ENCODE measurements at regions not wholly inside any gene's neighbourhood (a gene's known extent, or its start where the extent isn't known, plus 50 kb on each side); places are given as distances from the start of the nearest gene placed in this dataset.
"Not testable (repeated sequence)": the region's sequence is repeated elsewhere in the genome, so short reads cannot be mapped to it uniquely, and the experiment has no call there.

DNA sequence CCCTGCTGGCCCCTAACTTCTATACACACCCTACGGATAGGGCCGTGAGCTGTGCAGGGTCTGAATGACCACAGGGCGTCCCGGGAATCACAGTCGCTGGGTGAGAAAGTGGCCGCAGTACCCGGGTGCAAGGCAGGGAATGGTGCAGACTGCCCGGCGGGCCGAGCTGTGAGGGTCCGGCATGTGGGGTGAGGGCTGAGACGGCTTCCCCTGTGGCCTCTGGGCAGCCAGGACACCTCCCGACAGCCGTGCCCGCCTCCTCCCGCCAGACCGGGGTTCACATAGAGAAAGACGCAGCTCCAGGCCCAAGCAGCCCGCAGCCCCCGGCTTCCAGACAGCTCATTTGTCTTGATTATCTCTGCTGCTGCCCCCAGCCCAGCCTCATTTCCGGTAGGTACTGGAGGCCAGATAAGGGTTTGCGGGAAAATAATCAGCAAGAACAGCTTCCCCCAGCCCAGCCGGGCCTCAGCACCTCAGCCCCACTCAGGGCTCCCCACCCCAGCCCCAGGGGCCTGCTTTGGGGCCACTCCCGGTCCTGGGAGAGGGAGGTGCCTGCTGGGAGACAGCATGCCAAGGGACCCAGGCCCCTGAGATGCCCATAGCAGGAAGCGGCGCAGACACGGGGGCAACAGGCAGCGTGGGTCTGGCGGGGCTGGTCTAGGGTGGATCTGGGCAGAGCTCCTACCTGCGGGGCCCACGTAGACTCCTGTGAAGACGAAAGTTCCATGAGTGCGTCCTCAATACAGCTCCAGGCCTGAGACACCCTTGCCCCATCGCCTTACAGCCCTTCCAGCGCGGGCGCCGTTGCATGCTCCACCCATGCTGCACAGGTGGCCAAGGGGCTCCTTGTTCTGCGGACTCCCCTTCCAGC is 123.1 kb downstream of the BRD1 start:
- Mint-ChIP-seq H3K9me3 (peaks cover 5% of the 10 kb centered on the region), H3K27me3 (peaks cover 26% of the 10 kb centered on the region), H3K36me3 (peaks cover 2% of the 10 kb centered on the region), H3K4me1 (no peaks in the 10 kb centered on the region), H3K4me3 (no peak overlapping the region), H3K27ac (no peak overlapping the region)
- DNase-seq (ENCODE audit: low spot score in 2 of 2) (no peak), ATAC-seq (ENCODE audit: low read depth) (no peak)

DNA sequence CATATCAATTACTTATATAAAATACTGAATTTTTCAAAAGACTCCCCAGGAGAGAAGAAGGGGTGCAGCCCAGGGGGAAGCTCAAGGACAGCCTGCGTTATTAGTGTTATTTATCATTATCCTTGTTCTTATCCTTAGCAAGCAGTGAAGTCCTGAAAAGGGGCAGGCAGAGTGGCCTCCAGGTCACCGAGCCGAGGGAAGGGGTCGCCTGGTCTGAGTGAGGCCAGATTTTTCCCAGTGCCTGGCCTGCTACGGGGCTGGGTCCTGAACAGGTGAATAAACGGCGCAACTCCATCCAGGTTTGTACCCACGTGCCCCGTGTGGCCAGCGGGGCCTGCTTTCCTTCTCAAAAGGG is 123.7 kb downstream of the BRD1 start:
- Mint-ChIP-seq H3K4me1 (no peaks in the 10 kb centered on the region), H3K27me3 (peaks cover 26% of the 10 kb centered on the region), H3K27ac (no peak overlapping the region), H3K9me3 (peaks cover 5% of the 10 kb centered on the region), H3K36me3 (peaks cover 2% of the 10 kb centered on the region), H3K4me3 (no peak overlapping the region)
- DNase-seq (ENCODE audit: low spot score in 2 of 2) (no peak), ATAC-seq (ENCODE audit: low read depth) (no peak)

DNA sequence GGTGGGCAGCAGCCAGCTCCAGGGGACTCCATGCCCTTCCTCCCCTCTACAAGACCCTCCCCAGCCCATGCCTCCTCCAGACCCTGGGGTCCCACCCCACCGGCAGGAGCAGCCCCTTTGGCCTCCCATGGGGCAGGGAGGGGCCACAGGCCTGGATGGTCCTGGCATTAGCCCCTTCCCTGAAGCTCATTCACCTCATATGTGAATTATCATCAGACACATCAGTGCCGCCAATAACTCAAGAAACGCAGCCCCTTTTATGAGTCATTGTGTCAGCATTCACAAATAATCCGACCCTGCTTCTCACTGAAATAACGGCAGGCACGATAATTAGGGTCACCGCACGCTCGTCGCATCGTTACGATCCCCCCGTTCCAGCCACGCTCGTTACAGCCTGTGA is 124.2 kb downstream of the BRD1 start:
- Mint-ChIP-seq H3K4me3 (no peak overlapping the region), H3K4me1 (no peaks in the 10 kb centered on the region), H3K36me3 (peaks cover 2% of the 10 kb centered on the region), H3K9me3 (peaks cover 5% of the 10 kb centered on the region), H3K27ac (no peak overlapping the region), H3K27me3 (peaks cover 22% of the 10 kb centered on the region)
- ATAC-seq (ENCODE audit: low read depth) (no peak), DNase-seq (ENCODE audit: low spot score in 2 of 2) (no peak)

- no peak overlapping the region for H3K27ac Mint-ChIP-seq
These were observed 125.6 kb downstream of the BRD1 start for GRCh38 chr22:49702068-49702397.

GRCh38 chr22:49701380-49702067 is 126.1 kb downstream of the BRD1 start:
- no peak for ATAC-seq (ENCODE audit: low read depth)
- Mint-ChIP-seq H3K4me1 (no peaks in the 10 kb centered on the region), H3K36me3 (peaks cover 2% of the 10 kb centered on the region), H3K4me3 (no peak overlapping the region), H3K27ac (no peak overlapping the region), H3K27me3 (peaks cover 18% of the 10 kb centered on the region), H3K9me3 (peaks cover 5% of the 10 kb centered on the region)
- DNase-seq (ENCODE audit: low spot score in 2 of 2), result no peak

More at GRCh38 chr22:49702068-49702397, 125.6 kb downstream of the BRD1 start:
- Mint-ChIP-seq H3K9me3 (peaks cover 5% of the 10 kb centered on the region), H3K27me3 (peaks cover 18% of the 10 kb centered on the region), H3K36me3 (peaks cover 2% of the 10 kb centered on the region), H3K4me1 (no peaks in the 10 kb centered on the region), H3K4me3 (no peak overlapping the region)
- DNase-seq (ENCODE audit: low spot score in 2 of 2), result no peak
- no peak for ATAC-seq (ENCODE audit: low read depth)

- H3K4me3 Mint-ChIP-seq, result no peak overlapping the region
- peaks cover 13% of the 10 kb centered on the region for H3K27me3 Mint-ChIP-seq
- H3K36me3 Mint-ChIP-seq, result peaks cover 2% of the 10 kb centered on the region
- H3K4me1 Mint-ChIP-seq, result no peaks in the 10 kb centered on the region
- no peak for DNase-seq (ENCODE audit: low spot score in 2 of 2)
- H3K27ac Mint-ChIP-seq, result no peak overlapping the region
- no peak for ATAC-seq (ENCODE audit: low read depth)
- H3K9me3 Mint-ChIP-seq, result peaks cover 5% of the 10 kb centered on the region
These were observed 127.7 kb downstream of the BRD1 start for GRCh38 chr22:49699928-49700498.

DNA sequence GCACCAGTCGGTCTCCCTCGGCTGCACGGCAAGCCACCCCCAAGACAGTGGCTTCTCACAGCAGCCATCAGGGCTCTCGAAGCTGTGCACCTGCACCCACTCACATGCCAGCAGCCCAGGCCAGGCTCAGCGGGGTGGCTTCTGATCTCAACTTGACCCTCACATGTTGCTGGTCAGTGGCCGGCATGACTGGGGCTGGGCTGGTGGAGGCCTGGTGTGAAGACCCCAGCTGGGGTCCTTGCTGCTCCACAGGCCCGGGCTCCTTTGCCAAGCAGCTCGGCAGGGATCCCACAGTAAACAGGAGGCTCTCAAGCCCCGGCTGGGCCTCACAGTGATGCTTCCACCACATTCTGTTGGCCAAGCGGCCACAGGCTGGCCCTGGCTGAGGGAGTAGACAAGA is 128.2 kb downstream of the BRD1 start:
- H3K27ac Mint-ChIP-seq, result no peak overlapping the region
- no peaks in the 10 kb centered on the region for H3K4me1 Mint-ChIP-seq
- no peak overlapping the region for H3K4me3 Mint-ChIP-seq
- DNase-seq (ENCODE audit: low spot score in 2 of 2) (no peak), ATAC-seq (ENCODE audit: low read depth) (no peak)
- peaks cover 13% of the 10 kb centered on the region for H3K27me3 Mint-ChIP-seq
- H3K36me3 Mint-ChIP-seq, result peaks cover 2% of the 10 kb centered on the region
- peaks cover 5% of the 10 kb centered on the region for H3K9me3 Mint-ChIP-seq

GRCh38 chr22:49698616-49699015 is 129.1 kb downstream of the BRD1 start:
- DNase-seq (ENCODE audit: low spot score in 2 of 2); H3K27ac Mint-ChIP-seq; ATAC-seq (ENCODE audit: low read depth); H3K36me3 Mint-ChIP-seq; H3K9me3 Mint-ChIP-seq; H3K4me1 Mint-ChIP-seq; H3K4me3 Mint-ChIP-seq: not testable (repeated sequence)
- H3K27me3 Mint-ChIP-seq, result peaks cover 11% of the 10 kb centered on the region

- Mint-ChIP-seq H3K36me3 (peaks cover 2% of the 10 kb centered on the region), H3K27ac (no peak overlapping the region), H3K4me1 (no peaks in the 10 kb centered on the region), H3K4me3 (no peak overlapping the region), H3K27me3 (peaks cover 8% of the 10 kb centered on the region), H3K9me3 (peaks cover 5% of the 10 kb centered on the region)
- ATAC-seq (ENCODE audit: low read depth) (no peak), DNase-seq (ENCODE audit: low spot score in 2 of 2) (no peak)
These were observed 130.6 kb downstream of the BRD1 start for GRCh38 chr22:49697047-49697446.

DNA sequence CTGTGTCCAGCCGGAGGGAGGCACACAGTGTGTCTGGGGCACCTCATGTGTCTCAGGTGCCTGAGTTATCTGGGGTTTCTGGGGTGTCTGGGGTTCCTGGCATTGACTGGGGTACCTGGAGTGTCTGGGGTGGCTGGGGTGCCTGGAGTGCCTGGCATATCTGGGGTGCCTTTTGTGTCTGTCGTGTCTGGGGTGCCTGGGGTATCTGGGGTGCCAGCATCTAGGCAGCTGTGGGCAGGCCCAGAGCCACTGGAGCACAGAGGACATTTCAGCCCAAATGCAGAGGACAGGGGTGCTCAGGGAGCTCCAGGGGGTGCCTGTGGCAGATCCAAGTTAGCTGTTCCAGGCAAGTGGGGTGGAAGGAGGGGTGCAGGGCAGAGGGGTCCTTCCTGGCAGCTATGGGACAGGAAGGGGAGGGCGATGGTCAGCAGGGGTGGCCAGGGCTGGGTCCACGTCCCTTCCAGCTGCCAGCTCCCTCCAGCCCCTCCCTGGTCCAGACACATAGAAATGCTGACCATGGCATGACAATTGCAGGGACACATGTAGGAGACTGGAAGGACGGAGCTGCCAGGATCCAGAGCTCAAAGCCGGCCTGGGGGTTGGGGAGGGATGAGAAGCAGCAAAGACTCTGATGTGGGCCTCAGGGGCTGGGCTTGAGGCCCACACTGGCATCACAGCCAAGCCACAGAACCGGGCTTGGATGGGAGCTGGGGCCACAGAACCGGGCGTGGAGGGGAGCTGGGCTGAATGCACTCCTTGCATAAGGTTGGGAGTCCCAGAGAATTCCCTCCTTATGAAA is 133.0 kb downstream of the BRD1 start:
- DNase-seq (ENCODE audit: low spot score in 2 of 2) (no peak), ATAC-seq (ENCODE audit: low read depth) (no peak)
- Mint-ChIP-seq H3K4me1 (no peaks in the 10 kb centered on the region), H3K27ac (no peak overlapping the region), H3K36me3 (no peaks in the 10 kb centered on the region), H3K4me3 (no peak overlapping the region), H3K27me3 (peaks cover 12% of the 10 kb centered on the region), H3K9me3 (no peaks in the 10 kb centered on the region)

GRCh38 chr22:49693848-49694247 is 133.8 kb downstream of the BRD1 start:
- no peaks in the 10 kb centered on the region for H3K36me3 Mint-ChIP-seq
- H3K9me3 Mint-ChIP-seq, result no peaks in the 10 kb centered on the region
- peaks cover 14% of the 10 kb centered on the region for H3K27me3 Mint-ChIP-seq
- no peak for DNase-seq (ENCODE audit: low spot score in 2 of 2)
- H3K27ac Mint-ChIP-seq, result no peak overlapping the region
- no peaks in the 10 kb centered on the region for H3K4me1 Mint-ChIP-seq
- no peak for ATAC-seq (ENCODE audit: low read depth)
- H3K4me3 Mint-ChIP-seq, result no peak overlapping the region

- Mint-ChIP-seq H3K27ac (no peak overlapping the region), H3K4me3 (no peak overlapping the region), H3K4me1 (no peaks in the 10 kb centered on the region), H3K36me3 (no peaks in the 10 kb centered on the region), H3K9me3 (no peaks in the 10 kb centered on the region), H3K27me3 (peaks cover 14% of the 10 kb centered on the region)
- no peak for DNase-seq (ENCODE audit: low spot score in 2 of 2)
- no peak for ATAC-seq (ENCODE audit: low read depth)
These were observed 134.3 kb downstream of the BRD1 start for GRCh38 chr22:49693416-49693815.

DNA sequence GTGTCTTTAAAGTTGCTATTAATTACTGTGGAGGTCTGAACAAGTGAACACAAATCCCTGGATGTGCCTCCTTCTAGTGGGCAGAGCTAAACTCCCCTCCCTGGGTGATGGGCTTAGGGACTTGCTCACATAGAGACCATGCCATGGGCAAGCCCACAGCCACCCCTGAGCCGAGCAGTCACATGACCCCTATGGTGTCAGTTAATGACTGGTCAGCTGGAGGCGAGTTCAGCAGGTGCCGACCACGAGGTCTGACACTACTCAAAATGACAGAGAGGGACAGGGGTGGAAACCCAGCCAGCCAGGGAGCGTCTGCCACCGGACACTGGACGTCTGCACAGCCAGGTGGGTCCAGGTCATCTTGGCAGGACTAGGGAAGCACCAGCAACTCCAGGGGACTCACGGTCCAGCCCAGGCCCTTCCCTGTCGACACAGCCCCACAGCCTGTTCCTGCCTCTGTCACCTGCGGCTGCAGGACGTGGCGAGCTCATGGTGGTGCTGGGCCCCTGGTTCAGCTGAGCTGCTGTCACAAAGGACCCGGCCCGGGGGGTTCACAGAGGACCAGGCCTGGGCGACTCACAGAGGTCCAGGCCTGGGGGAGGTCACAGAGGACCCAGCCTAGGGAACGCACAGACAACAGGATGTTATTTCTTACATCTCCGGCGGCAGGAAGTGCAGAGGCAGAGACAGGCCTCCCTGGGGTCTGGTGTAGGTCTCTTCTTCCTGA is 135.0 kb downstream of the BRD1 start:
- H3K9me3 Mint-ChIP-seq, result no peaks in the 10 kb centered on the region

More for the DNA sequence above, 135.0 kb downstream of the BRD1 start:
- peaks cover 16% of the 10 kb centered on the region for H3K27me3 Mint-ChIP-seq
- no peak for ATAC-seq (ENCODE audit: low read depth)
- DNase-seq (ENCODE audit: low spot score in 2 of 2), result no peak
- no peak overlapping the region for H3K27ac Mint-ChIP-seq
- H3K36me3 Mint-ChIP-seq, result no peaks in the 10 kb centered on the region
- no peak overlapping the region for H3K4me3 Mint-ChIP-seq
- no peaks in the 10 kb centered on the region for H3K4me1 Mint-ChIP-seq
